ENCODE measurements at regions not wholly inside any gene's neighbourhood (a gene's known extent, or its start where the extent isn't known, plus 50 kb on each side); places are given as distances from the start of the nearest gene placed in this dataset.

GRCh38 chr2:200217320-200217719 is 89.2 kb upstream of the SPATS2L start:
- no peak for DNase-seq

GRCh38 chr2:200218645-200219044 is 87.8 kb upstream of the SPATS2L start:
- DNase-seq = no peak

DNA sequence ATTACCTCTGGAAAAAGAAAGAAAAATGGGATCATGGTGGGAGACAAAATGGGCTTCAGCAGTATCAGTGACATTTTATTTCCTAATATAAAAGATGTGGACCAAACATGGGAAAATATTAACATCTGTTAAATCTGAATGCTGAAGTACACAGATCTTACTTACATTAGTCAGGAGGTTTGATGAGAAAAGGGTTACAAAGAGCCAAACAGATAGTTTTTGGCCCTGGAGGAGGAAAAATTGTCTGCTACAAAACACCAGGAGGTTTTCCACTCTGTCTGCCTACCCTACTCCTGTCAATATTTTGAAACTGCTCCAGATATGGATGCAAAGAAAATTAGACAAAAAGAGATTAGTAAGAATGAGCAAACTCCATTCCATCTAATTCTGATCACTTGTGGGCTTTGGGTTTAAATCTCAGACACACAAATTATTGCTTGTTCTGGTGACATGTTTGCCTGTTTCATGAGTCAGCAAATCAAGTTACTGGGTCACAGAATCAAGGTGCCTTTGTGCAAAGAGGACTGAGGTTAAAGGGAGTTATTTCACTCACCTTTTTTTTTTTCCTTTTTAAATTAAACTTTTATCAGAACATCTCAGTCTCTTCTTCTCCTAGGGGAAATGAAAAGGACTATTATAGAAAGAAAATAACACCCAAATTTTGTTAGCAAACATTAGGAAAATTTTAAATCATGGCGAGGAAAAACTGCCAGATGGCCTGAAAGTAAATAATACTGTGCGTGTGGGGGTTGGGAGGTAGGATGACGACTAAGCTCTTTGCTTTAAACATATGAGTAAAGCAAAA is 87.0 kb upstream of the SPATS2L start:
- no peak for DNase-seq

DNA sequence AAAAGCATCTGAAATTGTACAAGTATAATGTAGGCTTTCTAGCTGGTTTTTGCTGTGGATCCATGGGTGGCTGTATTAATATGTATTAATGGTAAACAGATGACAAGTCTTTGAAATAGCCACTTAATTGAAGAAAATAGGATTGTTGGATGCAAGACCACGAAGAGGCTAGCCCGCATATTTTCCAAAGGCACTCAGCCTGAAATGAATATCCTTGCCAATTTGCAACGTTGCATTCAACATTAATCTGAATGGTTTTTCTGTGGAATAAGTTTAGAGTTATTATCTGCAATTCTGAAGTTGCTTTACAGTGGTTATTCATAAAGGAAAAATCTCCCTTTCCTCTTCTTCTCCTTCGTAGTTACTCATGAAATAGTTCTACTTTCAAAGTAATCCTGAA is 86.2 kb upstream of the SPATS2L start:
- no peak for DNase-seq

GRCh38 chr2:200221055-200221955 is 85.2 kb upstream of the SPATS2L start:
- DNase-seq = no peak

- no peak for DNase-seq
Observed at GRCh38 chr2:200222791-200223190, 83.7 kb upstream of the SPATS2L start.

DNA sequence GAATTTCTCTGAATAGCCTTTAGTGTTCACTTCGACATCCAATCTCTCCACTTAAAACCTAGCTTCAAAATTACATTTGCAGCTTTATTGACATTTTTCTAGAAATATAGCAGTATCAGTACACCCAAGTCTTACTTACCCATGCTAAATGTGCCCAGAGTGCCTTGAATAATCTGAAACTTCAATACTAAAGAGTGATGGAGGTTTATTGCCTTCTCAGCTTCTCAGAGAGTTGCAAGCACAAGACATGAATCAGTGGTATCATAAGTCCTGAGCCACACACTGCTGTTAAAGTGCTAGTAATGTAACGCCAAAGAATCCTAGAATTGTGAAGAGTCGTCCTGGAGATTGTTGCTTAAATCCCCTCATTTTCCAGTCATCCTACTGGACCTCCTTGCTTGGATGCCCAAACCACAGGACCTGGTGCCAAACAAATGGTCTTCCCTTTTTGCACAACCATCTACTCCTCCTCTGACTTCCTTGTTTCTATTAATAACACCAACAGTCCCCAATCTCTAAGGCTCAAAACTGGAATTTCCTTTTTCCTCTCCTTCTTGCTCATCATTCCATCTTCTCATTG is 83.2 kb upstream of the SPATS2L start:
- no peak for DNase-seq

GRCh38 chr2:200225951-200226350 is 80.5 kb upstream of the SPATS2L start:
- no peak for DNase-seq

DNA sequence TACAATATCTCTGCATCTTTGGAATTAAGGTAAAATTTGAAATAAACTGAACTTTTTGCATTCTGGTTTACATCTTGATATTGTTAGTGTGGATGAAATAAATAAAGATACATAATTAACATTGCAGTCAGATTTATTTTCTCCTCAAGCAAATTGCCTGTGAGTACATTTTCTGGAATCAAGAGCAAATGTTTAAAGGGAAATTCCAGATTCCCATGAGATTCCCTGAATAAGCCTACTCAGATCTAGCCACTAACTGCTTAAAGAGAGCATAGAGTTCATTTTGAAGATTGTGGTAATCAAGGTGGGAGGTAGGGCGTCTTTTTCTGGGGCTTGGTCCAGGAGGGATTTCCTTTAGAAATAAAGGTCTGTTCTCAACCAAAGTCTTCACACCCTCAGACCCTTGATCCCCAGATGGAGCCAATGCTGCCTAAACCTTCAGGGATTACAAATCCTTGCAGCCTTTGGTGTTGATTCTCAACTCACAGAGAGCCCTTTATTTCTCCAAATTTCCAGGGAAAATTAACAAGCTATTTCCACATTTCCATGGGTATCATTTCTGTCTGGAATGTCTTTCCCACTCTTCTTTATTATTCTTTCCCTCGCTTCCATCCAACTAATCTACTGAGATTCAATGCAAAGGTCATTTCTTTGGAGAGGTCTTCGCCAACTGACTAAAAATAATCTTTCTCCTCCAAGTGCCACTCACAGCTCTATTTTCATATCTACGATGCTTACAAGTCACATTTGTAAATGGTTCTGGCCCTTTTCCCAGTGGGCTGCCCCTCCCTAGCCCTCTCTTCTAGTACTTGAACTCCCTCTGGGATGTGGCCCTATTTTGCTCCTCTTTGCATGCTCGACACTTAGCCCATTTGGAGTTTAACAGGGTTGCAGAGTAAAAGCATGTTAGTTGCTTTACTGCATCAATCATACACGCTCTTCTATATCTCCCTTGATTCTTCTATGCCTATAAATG is 79.8 kb upstream of the SPATS2L start:
- DNase-seq = no peak

GRCh38 chr2:200230716-200231115 is 75.8 kb upstream of the SPATS2L start:
- DNase-seq = no peak

DNA sequence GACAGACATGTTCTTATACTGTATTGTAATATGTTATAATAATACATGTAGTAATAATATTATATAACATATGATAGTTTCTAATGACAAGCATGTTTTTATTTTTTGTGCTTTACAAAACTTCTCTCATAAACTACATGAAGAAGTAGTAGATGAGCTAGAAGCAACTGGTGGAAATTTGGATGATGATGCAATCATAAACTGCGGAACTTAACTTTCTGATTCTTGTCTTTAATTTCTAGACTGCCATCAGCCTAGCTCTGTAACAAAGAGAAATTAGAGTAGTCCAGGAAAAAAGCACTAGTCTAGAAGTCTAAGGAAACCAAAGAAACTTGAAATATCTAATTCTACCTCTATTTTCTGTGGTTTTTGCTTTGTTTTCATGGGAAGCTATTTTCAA is 71.0 kb upstream of the SPATS2L start:
- no peak for DNase-seq

GRCh38 chr2:200239216-200239615 is 67.3 kb upstream of the SPATS2L start:
- DNase-seq = peak; percentile 94

- DNase-seq = no peak
Observed at GRCh38 chr2:200242570-200242969, 63.9 kb upstream of the SPATS2L start.

GRCh38 chr2:200243441-200243840 is 63.1 kb upstream of the SPATS2L start:
- DNase-seq = no peak

DNA sequence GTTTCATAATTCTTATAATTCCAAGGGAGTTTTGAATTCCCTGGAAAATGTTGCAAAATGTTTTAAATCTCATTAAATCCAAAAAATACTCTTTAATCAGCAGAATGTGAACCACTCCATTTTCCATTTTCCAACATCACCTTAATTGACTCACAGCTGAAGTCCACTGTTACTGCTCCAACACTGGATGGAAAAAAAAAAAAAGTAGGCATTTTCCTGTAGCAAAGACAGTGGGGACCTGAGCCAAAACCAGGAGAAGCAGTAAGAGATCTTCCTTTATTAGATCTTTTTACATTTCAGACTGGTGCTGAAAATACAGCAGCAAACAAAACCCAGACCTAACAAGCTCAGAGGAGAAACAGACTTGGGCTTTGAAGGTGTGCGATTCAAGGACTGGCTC is 62.4 kb upstream of the SPATS2L start:
- DNase-seq = no peak

GRCh38 chr2:200247494-200247893 is 59.0 kb upstream of the SPATS2L start:
- no peak for DNase-seq

DNA sequence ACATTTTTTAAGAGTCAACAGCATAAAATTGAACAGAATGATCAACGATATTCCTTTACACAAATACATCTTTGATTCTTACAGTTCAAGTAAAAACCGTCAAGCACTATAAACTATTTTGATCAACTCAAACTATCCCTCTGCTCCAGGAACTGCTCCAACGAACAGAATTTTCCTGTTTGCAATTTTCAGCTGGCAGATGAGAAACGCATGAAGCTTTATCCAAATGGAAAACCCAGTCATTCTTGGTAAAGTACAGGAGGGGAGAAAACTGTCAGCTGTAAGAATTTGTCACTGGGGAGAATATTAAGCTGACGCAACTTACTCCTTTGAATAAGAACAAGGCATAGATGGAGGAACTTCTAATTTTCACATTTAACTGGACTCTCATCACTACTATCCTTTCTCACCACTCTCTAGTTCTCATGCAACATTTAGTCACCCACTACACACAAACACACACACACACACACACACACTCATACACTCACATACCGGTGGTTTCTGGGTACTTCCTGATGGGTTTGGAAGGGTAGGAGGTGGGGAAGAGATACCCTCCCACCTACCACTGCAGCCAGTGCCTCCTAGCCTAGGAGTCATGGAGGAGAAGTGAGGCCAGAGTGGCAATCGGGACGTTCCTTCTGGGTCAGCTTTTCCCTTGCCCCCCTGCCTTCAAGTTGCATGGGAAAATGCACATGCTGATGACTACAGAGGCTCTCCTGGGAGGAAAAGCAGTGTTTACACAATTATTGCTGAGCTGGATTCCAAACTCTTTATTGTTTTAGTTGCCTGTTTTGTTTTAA is 54.0 kb upstream of the SPATS2L start:
- DNase-seq = peak; percentile 70

GRCh38 chr2:200253639-200254038 is 52.9 kb upstream of the SPATS2L start:
- DNase-seq = no peak

DNA sequence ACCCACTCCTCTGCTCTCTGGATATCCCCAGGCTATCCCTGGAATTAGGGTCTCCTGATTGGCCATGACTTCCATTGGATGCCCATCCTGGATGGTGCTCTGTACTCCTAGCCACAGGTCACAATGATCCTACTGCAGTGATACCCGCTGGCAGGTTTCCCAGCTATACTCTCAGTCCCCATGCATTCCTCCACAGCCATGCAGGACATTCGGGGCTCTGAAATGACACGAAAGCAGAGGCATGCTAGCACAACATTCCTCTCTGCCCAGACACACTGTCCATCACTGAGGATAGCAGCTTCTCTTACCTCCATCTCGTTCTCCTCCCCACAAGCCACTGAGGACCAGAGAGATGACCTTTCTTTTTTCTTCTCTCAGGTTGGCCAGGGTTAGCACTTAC is 51.7 kb upstream of the SPATS2L start:
- DNase-seq = no peak

DNA sequence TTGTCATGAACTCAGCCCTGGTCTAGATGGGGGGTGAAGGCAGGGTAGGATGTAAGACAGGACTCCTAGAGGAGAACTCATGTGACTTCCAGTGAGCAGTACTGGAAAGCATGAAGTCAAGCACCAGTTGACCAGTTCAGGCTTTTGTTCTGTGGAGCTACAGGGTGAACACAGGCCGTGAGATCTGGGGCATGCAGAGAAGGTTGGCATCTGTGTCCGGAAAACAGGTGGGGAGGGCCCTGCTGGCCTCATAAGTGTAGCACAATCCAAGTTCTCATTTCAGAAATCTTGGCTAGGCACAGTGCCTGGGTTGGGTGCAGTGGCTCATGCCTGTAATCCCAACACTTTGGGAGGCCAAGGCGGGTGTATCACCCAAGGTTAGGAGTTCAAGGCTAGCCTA is 50.9 kb upstream of the SPATS2L start:
- no peak for DNase-seq

Data from islet precursor cell (in vitro differentiated cells).